HCT116 (cell line): ENCODE measurements at regions not wholly inside any gene's neighbourhood (a gene's known extent, or its start where the extent isn't known, plus 50 kb on each side); places are given as distances from the start of the nearest gene placed in this dataset.

Experiments used
- ATAC-seq: fragments of 200-7000 bp; cut with Tn5 transposase; 2 replicates; pipeline ENCODE4 v1.9.1; 2020; ENCODE audit warnings: mild to moderate bottlenecking, moderate library complexity
- BruUV-seq: library from RNA; stranded (reverse); fragments of 400-500 nt; replicated peaks from 2 replicates; lab custom pipeline; 2021; lab: Mats Ljungman, UMichigan
- CTCF ChIA-PET: fragments of 300-600 bp; sonication (Branson Sonifier 250); formaldehyde crosslinking; loops from one replicate; lab custom pipeline; 2021; ENCODE audit warnings: antibody characterized with exemption; lab: Charles Lee
- POLR2A ChIA-PET: fragments of 300-600, 350-600 bp; sonication (Branson Sonifier 250); formaldehyde crosslinking; loops from one replicate; lab custom pipeline; 2021; ENCODE audit warnings: antibody characterized with exemption; lab: Charles Lee
- RAD21 ChIA-PET, 2 experiments: fragments of 300-600 bp; sonication (Branson Sonifier 250); formaldehyde crosslinking; loops; one replicate each; lab custom pipeline; 2023; ENCODE audit warnings: low total read pairs in 2 of 2; ENCODE audit not compliant: uncharacterized antibody in 2 of 2, unreplicated experiment in 2 of 2, low non-redundant PET in 1 of 2; lab: Charles Lee
- DNase-seq: peaks from one replicate; pipeline ENCODE4 v3.0.0-alpha.2; 2010; ENCODE audit warnings: low read depth, low spot score
- H2AFZ ChIP-seq: fragments of 200-600 bp; shearing (Covaris generic), sonication (generic); 2 replicates; pipeline ENCODE4 v1.6.1; 2017; ENCODE audit warnings: low read depth, mixed run types, mixed read lengths, antibody characterized with exemption, low read length; ENCODE audit not compliant: poor library complexity, severe bottlenecking
- H3K27ac ChIP-seq: 2 replicates; pipeline ENCODE4 v1.5.1; 2012; ENCODE audit warnings: low read depth, low read length
- H3K27me3 ChIP-seq: fragments of 200-600 bp; sonication (generic); 2 replicates; pipeline ENCODE4 v1.6.1; 2016; ENCODE audit warnings: mixed run types, low read length, mixed read lengths; ENCODE audit not compliant: insufficient read depth
- H3K36me3 ChIP-seq, 2 experiments: fragments of 200-500 bp in 1 of 2; fragments of 200-600 bp in 1 of 2; sonication (Bioruptor generic) in 1 of 2; sonication (generic) in 1 of 2; 2 replicates each; pipeline versions ENCODE4 v1.5.1 to v1.6.1; 2014 to 2016; ENCODE audit warnings: low read length in 2 of 2, inconsistent platforms in 1 of 2, mixed read lengths in 1 of 2, mixed run types in 1 of 2; ENCODE audit not compliant: insufficient read depth in 2 of 2, control insufficient read depth in 1 of 2
- H3K4me1 ChIP-seq, 2 experiments: fragments of 200-600 bp in 1 of 2; sonication (generic) in 1 of 2; 2 replicates each; pipeline versions ENCODE4 v1.5.1 to v1.6.1; 2012 to 2017; ENCODE audit warnings: low read length in 2 of 2, inconsistent platforms in 1 of 2, mild to moderate bottlenecking in 1 of 2, mixed read lengths in 1 of 2, mixed run types in 1 of 2, moderate library complexity in 1 of 2; ENCODE audit not compliant: insufficient read depth in 2 of 2, control insufficient read depth in 1 of 2
- H3K4me2 ChIP-seq: fragments of 200-600 bp; sonication (generic); 2 replicates; pipeline ENCODE4 v1.6.1; 2017; ENCODE audit warnings: mixed run types, low read length, mixed read lengths
- H3K4me3 ChIP-seq, 2 experiments: fragments of 200-600 bp in 1 of 2; sonication (generic) in 1 of 2; replicated peaks in 1 of 2; 2 replicates each; pipeline ENCODE4 v1.5.1; 2011 to 2016; ENCODE audit warnings: low read length in 2 of 2, control low read depth in 1 of 2, low read depth in 1 of 2, mild to moderate bottlenecking in 1 of 2, mixed read lengths in 1 of 2, mixed run types in 1 of 2
- H3K79me2 ChIP-seq: fragments of 200-600 bp; sonication (generic); 2 replicates; pipeline ENCODE4 v1.6.1; 2017; ENCODE audit warnings: mild to moderate bottlenecking, mixed run types, low read length, moderate library complexity, mixed read lengths; ENCODE audit not compliant: insufficient read depth
- H3K9ac ChIP-seq: fragments of 200-600 bp; sonication (generic); 2 replicates; pipeline ENCODE4 v1.6.1; 2016; ENCODE audit warnings: low read length, mixed read lengths
- H3K9me2 ChIP-seq: fragments of 200-600 bp; sonication (generic), shearing (Covaris generic); 2 replicates; pipeline ENCODE4 v1.6.1; 2017; ENCODE audit warnings: mixed run types, mild to moderate bottlenecking, moderate library complexity; ENCODE audit not compliant: insufficient read depth
- H3K9me3 ChIP-seq, 2 experiments: fragments of 200-500 bp in 1 of 2; fragments of 200-600 bp in 1 of 2; sonication (Bioruptor generic) in 1 of 2; sonication (generic) in 1 of 2; 2 replicates each; pipeline ENCODE4 v1.6.1; 2014 to 2017; ENCODE audit warnings: low read length in 2 of 2, mixed read lengths in 2 of 2, inconsistent platforms in 1 of 2, low read depth in 1 of 2, mild to moderate bottlenecking in 1 of 2, mixed run types in 1 of 2, moderate library complexity in 1 of 2; ENCODE audit not compliant: control insufficient read depth in 1 of 2, insufficient read depth in 1 of 2
- H4K20me1 ChIP-seq: fragments of 200-600 bp; sonication (generic), shearing (Covaris generic); 2 replicates; pipeline ENCODE4 v1.6.1; 2017; ENCODE audit warnings: mixed run types, mild to moderate bottlenecking, moderate library complexity; ENCODE audit not compliant: insufficient read depth
- CBX3 ChIP-seq: IDR thresholded peaks from 2 replicates; pipeline ENCODE4 v1.6.1; 2012; ENCODE audit warnings: low read depth
- EGR1 ChIP-seq: IDR thresholded peaks from 2 replicates; pipeline ENCODE4 v1.6.1; 2012; ENCODE audit warnings: low read depth
- ELF1 ChIP-seq: IDR thresholded peaks from 2 replicates; pipeline ENCODE4 v1.6.1; 2012; ENCODE audit warnings: low read depth, borderline replicate concordance
- EZH2 ChIP-seq: fragments of 200-600 bp; sonication (generic); IDR thresholded peaks from 2 replicates; pipeline ENCODE4 v1.6.1; 2017; ENCODE audit warnings: antibody characterized with exemption, mixed run types
- EZH2phosphoT487 ChIP-seq: fragments of 200-600 bp; IDR thresholded peaks from 2 replicates; pipeline ENCODE4 v1.6.1; 2018; ENCODE audit warnings: antibody characterized with exemption, borderline replicate concordance
- JUND ChIP-seq: IDR thresholded peaks from 2 replicates; pipeline ENCODE4 v1.6.1; 2012
- MAX ChIP-seq: IDR thresholded peaks from 2 replicates; pipeline ENCODE4 v1.6.1; 2012
- POLR2AphosphoS5 ChIP-seq: IDR thresholded peaks from 2 replicates; pipeline ENCODE4 v1.6.1; 2011; ENCODE audit warnings: mild to moderate bottlenecking, low read depth, low read length, moderate library complexity
- SRF ChIP-seq: IDR thresholded peaks from 2 replicates; pipeline ENCODE4 v1.6.1; 2012; ENCODE audit warnings: low read depth
- TCF7L2 ChIP-seq: IDR thresholded peaks from 2 replicates; pipeline ENCODE4 v1.7.0; 2011; ENCODE audit warnings: borderline replicate concordance, inconsistent platforms; ENCODE audit not compliant: insufficient read depth, insufficient read length; ENCODE audit errors: extremely low read depth
- YY1 ChIP-seq: IDR thresholded peaks from 2 replicates; pipeline ENCODE4 v1.6.1; 2011; ENCODE audit warnings: low read length, low read depth, moderate library complexity, mild to moderate bottlenecking; ENCODE audit not compliant: insufficient replicate concordance; ENCODE audit errors: extremely low read depth
- ZFX ChIP-seq: fragments of 450-650 bp; IDR thresholded peaks from 2 replicates; pipeline ENCODE4 v1.6.1; 2017
- intact Hi-C: fragments of 100-400 bp; cut with micrococcal nuclease; formaldehyde crosslinking; loops from 2 replicates; pipeline ENCODE4 v1.10.0; 2022
- TF ChIP-seq, protein P1 (sequence below): IDR thresholded peaks from 2 replicates; pipeline ENCODE4 v1.6.1; 2012; ENCODE audit warnings: low read depth
- TF ChIP-seq, protein P2 (sequence below): IDR thresholded peaks from 2 replicates; pipeline ENCODE4 v1.6.1; 2012
- TF ChIP-seq, protein P3 (sequence below): IDR thresholded peaks from 2 replicates; pipeline ENCODE4 v1.6.1; 2011; ENCODE audit warnings: mild to moderate bottlenecking, low read length, moderate library complexity; ENCODE audit not compliant: insufficient replicate concordance; ENCODE audit errors: extremely low read depth

DNA sequence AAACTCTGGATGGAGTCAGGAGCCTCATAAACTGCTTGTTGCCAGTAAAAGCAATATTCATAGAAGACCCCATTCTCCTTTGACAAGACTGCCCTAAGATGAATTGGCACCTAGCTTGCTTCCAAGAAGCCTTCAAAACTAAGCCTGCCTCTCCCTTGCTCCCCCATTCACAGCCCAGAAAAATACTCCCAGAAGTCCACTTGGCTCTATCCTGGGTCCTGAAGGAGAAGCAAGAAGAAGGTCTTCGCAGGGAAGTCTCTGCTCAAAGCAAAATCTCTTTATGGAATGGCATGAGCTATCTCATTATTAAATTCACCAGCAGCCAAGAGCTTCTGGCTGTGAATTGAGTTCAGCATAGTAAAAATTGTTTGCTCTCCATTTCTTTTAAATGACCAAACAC lies 230.2 kb upstream of the ARRDC4 start:
- RAD21 ChIA-PET, result no interaction called here
- H3K36me3 ChIP-seq, result no peaks in the 10 kb centered on the region
- BruUV-seq, result no TSS peak
- no peaks in the 10 kb centered on the region for H3K9me2 ChIP-seq
- no peaks in the 10 kb centered on the region for H3K9me3 ChIP-seq
- no peak for ATAC-seq
- POLR2A ChIA-PET, result no interaction called here
- no peaks in the 10 kb centered on the region for H3K79me2 ChIP-seq
- TF ChIP-seq TCF7L2 (no peak), CBX3 (no peak), EZH2 (no peak), ELF1 (no peak), EZH2phosphoT487 (no peak), JUND (no peak), YY1 (no peak), EGR1 (no peak), SRF (no peak), ZFX (no peak), MAX (no peak), POLR2AphosphoS5 (no peak)
- TF ChIP-seq, protein P1, sequence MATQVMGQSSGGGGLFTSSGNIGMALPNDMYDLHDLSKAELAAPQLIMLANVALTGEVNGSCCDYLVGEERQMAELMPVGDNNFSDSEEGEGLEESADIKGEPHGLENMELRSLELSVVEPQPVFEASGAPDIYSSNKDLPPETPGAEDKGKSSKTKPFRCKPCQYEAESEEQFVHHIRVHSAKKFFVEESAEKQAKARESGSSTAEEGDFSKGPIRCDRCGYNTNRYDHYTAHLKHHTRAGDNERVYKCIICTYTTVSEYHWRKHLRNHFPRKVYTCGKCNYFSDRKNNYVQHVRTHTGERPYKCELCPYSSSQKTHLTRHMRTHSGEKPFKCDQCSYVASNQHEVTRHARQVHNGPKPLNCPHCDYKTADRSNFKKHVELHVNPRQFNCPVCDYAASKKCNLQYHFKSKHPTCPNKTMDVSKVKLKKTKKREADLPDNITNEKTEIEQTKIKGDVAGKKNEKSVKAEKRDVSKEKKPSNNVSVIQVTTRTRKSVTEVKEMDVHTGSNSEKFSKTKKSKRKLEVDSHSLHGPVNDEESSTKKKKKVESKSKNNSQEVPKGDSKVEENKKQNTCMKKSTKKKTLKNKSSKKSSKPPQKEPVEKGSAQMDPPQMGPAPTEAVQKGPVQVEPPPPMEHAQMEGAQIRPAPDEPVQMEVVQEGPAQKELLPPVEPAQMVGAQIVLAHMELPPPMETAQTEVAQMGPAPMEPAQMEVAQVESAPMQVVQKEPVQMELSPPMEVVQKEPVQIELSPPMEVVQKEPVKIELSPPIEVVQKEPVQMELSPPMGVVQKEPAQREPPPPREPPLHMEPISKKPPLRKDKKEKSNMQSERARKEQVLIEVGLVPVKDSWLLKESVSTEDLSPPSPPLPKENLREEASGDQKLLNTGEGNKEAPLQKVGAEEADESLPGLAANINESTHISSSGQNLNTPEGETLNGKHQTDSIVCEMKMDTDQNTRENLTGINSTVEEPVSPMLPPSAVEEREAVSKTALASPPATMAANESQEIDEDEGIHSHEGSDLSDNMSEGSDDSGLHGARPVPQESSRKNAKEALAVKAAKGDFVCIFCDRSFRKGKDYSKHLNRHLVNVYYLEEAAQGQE, result no peak
- TF ChIP-seq, protein P2, sequence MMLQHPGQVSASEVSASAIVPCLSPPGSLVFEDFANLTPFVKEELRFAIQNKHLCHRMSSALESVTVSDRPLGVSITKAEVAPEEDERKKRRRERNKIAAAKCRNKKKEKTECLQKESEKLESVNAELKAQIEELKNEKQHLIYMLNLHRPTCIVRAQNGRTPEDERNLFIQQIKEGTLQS, result no peak
- TF ChIP-seq, protein P3, sequence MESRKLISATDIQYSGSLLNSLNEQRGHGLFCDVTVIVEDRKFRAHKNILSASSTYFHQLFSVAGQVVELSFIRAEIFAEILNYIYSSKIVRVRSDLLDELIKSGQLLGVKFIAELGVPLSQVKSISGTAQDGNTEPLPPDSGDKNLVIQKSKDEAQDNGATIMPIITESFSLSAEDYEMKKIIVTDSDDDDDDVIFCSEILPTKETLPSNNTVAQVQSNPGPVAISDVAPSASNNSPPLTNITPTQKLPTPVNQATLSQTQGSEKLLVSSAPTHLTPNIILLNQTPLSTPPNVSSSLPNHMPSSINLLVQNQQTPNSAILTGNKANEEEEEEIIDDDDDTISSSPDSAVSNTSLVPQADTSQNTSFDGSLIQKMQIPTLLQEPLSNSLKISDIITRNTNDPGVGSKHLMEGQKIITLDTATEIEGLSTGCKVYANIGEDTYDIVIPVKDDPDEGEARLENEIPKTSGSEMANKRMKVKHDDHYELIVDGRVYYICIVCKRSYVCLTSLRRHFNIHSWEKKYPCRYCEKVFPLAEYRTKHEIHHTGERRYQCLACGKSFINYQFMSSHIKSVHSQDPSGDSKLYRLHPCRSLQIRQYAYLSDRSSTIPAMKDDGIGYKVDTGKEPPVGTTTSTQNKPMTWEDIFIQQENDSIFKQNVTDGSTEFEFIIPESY, result no peak
- H3K4me3 ChIP-seq, result no peak overlapping the region
- no peak overlapping the region for H3K9ac ChIP-seq
- no peaks in the 10 kb centered on the region for H4K20me1 ChIP-seq
- no peak overlapping the region for H3K27ac ChIP-seq
- H2AFZ ChIP-seq, result no peak overlapping the region
- no peaks in the 10 kb centered on the region for H3K4me1 ChIP-seq
- no peak for DNase-seq
- CTCF ChIA-PET, result no interaction called here
- H3K27me3 ChIP-seq, result no peaks in the 10 kb centered on the region
- H3K4me2 ChIP-seq, result no peak overlapping the region
- intact Hi-C loops, result no loop called here
